ENCODE measurements at regions not wholly inside any gene's neighbourhood (a gene's known extent, or its start where the extent isn't known, plus 50 kb on each side); places are given as distances from the start of the nearest gene placed in this dataset.

- TF ChIP-seq CTCF (IDR thresholded peaks at IDR 0.05; ENCODE audit: borderline replicate concordance, extremely low read depth, insufficient read depth): no peak
- DNase-seq (no peak), FAIRE-seq (no peak)
- Histone ChIP-seq H3K27me3 (ENCODE audit: control insufficient read depth, insufficient read depth, low read length) (no peaks in the 10 kb centered on the region), H3K4me3 (ENCODE audit: low read length in 3 of 3) (no peak overlapping the region), H3K4me1 (ENCODE audit: control insufficient read depth in 2 of 3, insufficient read depth in 2 of 3, low read depth in 1 of 3, low read length in 3 of 3) (no peaks in the 10 kb centered on the region), H3K9me3 (ENCODE audit: control insufficient read depth in 2 of 3, insufficient read depth in 1 of 3, low read length in 3 of 3) (no peaks in the 10 kb centered on the region), H3K36me3 (ENCODE audit: control insufficient read depth in 2 of 3, insufficient read depth in 3 of 3, low read length in 3 of 3) (no peaks in the 10 kb centered on the region), H3K9ac (ENCODE audit: low read length in 3 of 3) (no peak overlapping the region), H3K27ac (ENCODE audit: low read depth in 2 of 2, low read length in 2 of 2) (no peak overlapping the region)
- intact Hi-C loops (cut with DNase I): no loop called here
These were observed 185.7 kb upstream of the ZEB2 start for GRCh38 chr2:144705328-144706245.

- Histone ChIP-seq H3K36me3 (ENCODE audit: control insufficient read depth in 2 of 3, insufficient read depth in 3 of 3, low read length in 3 of 3) (no peaks in the 10 kb centered on the region), H3K27me3 (ENCODE audit: control insufficient read depth, insufficient read depth, low read length) (no peaks in the 10 kb centered on the region), H3K27ac (ENCODE audit: low read depth in 2 of 2, low read length in 2 of 2) (no peak overlapping the region), H3K9ac (ENCODE audit: low read length in 3 of 3) (no peak overlapping the region), H3K4me1 (ENCODE audit: control insufficient read depth in 2 of 3, insufficient read depth in 2 of 3, low read depth in 1 of 3, low read length in 3 of 3) (no peaks in the 10 kb centered on the region), H3K4me3 (ENCODE audit: low read length in 3 of 3) (no peak overlapping the region), H3K9me3 (ENCODE audit: control insufficient read depth in 2 of 3, insufficient read depth in 1 of 3, low read length in 3 of 3) (no peaks in the 10 kb centered on the region)
- intact Hi-C loops (cut with DNase I): no loop called here
- DNase-seq (no peak), FAIRE-seq (no peak)
- no peak for TF ChIP-seq CTCF (IDR thresholded peaks at IDR 0.05; ENCODE audit: borderline replicate concordance, extremely low read depth, insufficient read depth)
These were observed 184.8 kb upstream of the ZEB2 start for GRCh38 chr2:144704709-144705095.

GRCh38 chr2:144703852-144704708 is 184.2 kb upstream of the ZEB2 start:
- Histone ChIP-seq H3K36me3 (ENCODE audit: control insufficient read depth in 2 of 3, insufficient read depth in 3 of 3, low read length in 3 of 3) (no peaks in the 10 kb centered on the region), H3K4me1 (ENCODE audit: control insufficient read depth in 2 of 3, insufficient read depth in 2 of 3, low read depth in 1 of 3, low read length in 3 of 3) (no peaks in the 10 kb centered on the region), H3K9ac (ENCODE audit: low read length in 3 of 3) (no peak overlapping the region), H3K4me3 (ENCODE audit: low read length in 3 of 3) (no peak overlapping the region), H3K27ac (ENCODE audit: low read depth in 2 of 2, low read length in 2 of 2) (no peak overlapping the region), H3K27me3 (ENCODE audit: control insufficient read depth, insufficient read depth, low read length) (no peaks in the 10 kb centered on the region), H3K9me3 (ENCODE audit: control insufficient read depth in 2 of 3, insufficient read depth in 1 of 3, low read length in 3 of 3) (no peaks in the 10 kb centered on the region)
- intact Hi-C loops (cut with DNase I): no loop called here
- TF ChIP-seq CTCF (IDR thresholded peaks at IDR 0.05; ENCODE audit: borderline replicate concordance, extremely low read depth, insufficient read depth): no peak
- FAIRE-seq: no peak
- DNase-seq: no peak

Data from kidney (tissue), 13 donors.